ENCODE measurements at regions not wholly inside any gene's neighbourhood (a gene's known extent, or its start where the extent isn't known, plus 50 kb on each side); places are given as distances from the start of the nearest gene placed in this dataset.

DNA sequence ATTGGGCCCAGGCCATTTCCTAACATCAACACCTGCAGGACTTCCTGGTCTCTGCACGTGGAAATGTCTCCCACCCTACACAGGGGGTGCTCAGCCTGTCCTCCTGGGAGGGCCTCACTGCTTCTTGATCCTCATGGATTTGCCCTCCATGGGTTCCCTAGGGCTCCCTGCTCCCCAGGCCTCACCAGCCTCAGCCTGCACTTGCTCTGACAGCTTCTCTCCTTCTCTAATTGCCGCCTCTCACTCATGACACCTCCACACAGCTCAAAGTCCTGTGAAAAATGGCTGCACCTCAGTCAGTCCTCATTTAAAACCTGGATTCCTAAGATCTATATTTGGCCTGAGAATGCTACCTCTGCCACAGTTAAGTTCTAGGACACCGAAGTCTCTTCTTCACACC, 130.6 kb downstream of the PXDC1 start:
- TF ChIP-seq, protein P1, sequence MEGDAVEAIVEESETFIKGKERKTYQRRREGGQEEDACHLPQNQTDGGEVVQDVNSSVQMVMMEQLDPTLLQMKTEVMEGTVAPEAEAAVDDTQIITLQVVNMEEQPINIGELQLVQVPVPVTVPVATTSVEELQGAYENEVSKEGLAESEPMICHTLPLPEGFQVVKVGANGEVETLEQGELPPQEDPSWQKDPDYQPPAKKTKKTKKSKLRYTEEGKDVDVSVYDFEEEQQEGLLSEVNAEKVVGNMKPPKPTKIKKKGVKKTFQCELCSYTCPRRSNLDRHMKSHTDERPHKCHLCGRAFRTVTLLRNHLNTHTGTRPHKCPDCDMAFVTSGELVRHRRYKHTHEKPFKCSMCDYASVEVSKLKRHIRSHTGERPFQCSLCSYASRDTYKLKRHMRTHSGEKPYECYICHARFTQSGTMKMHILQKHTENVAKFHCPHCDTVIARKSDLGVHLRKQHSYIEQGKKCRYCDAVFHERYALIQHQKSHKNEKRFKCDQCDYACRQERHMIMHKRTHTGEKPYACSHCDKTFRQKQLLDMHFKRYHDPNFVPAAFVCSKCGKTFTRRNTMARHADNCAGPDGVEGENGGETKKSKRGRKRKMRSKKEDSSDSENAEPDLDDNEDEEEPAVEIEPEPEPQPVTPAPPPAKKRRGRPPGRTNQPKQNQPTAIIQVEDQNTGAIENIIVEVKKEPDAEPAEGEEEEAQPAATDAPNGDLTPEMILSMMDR (IDR thresholded peaks at IDR 0.05) = no peak
- no peak for TF ChIP-seq POLR2A (IDR thresholded peaks at IDR 0.05; ENCODE audit: low read depth)
- TF ChIP-seq EP300 (IDR thresholded peaks at IDR 0.05) = no peak
- no peak for TF ChIP-seq POLR2AphosphoS5 (IDR thresholded peaks at IDR 0.05)

Data from esophagus muscularis mucosa (tissue), 4 donors.